H9 (cell line): ENCODE measurements at regions not wholly inside any gene's neighbourhood (a gene's known extent, or its start where the extent isn't known, plus 50 kb on each side); places are given as distances from the start of the nearest gene placed in this dataset.

Experiments used
- DNase-seq: peaks from one replicate; pipeline ENCODE4 v3.0.0-alpha.2; 2017
- H2AFZ ChIP-seq: one replicate; pipeline ENCODE4 v1.6.1; 2013; ENCODE audit warnings: mild to moderate bottlenecking, low read length, control low read depth, moderate library complexity
- H2AK5ac ChIP-seq: 2 replicates; pipeline ENCODE4 v1.6.1; 2013; ENCODE audit warnings: low read length, control low read depth, mixed read lengths; ENCODE audit not compliant: insufficient read length
- H2BK120ac ChIP-seq: one replicate; pipeline ENCODE4 v1.6.1; 2013; ENCODE audit warnings: low read depth, mild to moderate bottlenecking, low read length, control low read depth, inconsistent platforms; ENCODE audit not compliant: poor library complexity, severe bottlenecking
- H2BK12ac ChIP-seq: 2 replicates; pipeline ENCODE4 v1.6.1; 2013; ENCODE audit warnings: low read length, control low read depth, mixed read lengths, low read depth; ENCODE audit not compliant: insufficient read length
- H2BK15ac ChIP-seq: 2 replicates; pipeline ENCODE4 v1.6.1; 2013; ENCODE audit warnings: low read depth, low read length, control low read depth
- H2BK20ac ChIP-seq: one replicate; pipeline ENCODE4 v1.6.1; 2013; ENCODE audit warnings: low read depth, mild to moderate bottlenecking, low read length, control low read depth, inconsistent platforms; ENCODE audit not compliant: poor library complexity, severe bottlenecking
- H2BK5ac ChIP-seq: 2 replicates; pipeline ENCODE4 v1.6.1; 2013; ENCODE audit warnings: low read length, control low read depth, mixed read lengths; ENCODE audit not compliant: insufficient read length
- H3K14ac ChIP-seq: 2 replicates; pipeline ENCODE4 v1.6.1; 2013; ENCODE audit warnings: low read length, control low read depth; ENCODE audit not compliant: insufficient read depth
- H3K18ac ChIP-seq: 2 replicates; pipeline ENCODE4 v1.6.1; 2013; ENCODE audit warnings: low read depth, mild to moderate bottlenecking, mixed read lengths, low read length, control low read depth; ENCODE audit not compliant: insufficient read length
- H3K23ac ChIP-seq: 2 replicates; pipeline ENCODE4 v1.6.1; 2013; ENCODE audit warnings: low read length, control low read depth, mixed read lengths, low read depth; ENCODE audit not compliant: insufficient read length
- H3K23me2 ChIP-seq: 2 replicates; pipeline ENCODE4 v1.6.1; 2013; ENCODE audit warnings: low read depth, mild to moderate bottlenecking, mixed read lengths, low read length, control low read depth; ENCODE audit not compliant: insufficient read length, poor library complexity, severe bottlenecking
- H3K27ac ChIP-seq: 2 replicates; pipeline ENCODE4 v1.5.1; 2013; ENCODE audit warnings: low read length, control low read depth, mixed read lengths, low read depth; ENCODE audit not compliant: insufficient read length
- H3K27me3 ChIP-seq: 2 replicates; pipeline ENCODE4 v1.6.1; 2013; ENCODE audit warnings: low read length, control low read depth, inconsistent platforms; ENCODE audit not compliant: insufficient read depth
- H3K4ac ChIP-seq: 2 replicates; pipeline ENCODE4 v1.6.1; 2013; ENCODE audit warnings: low read depth, mild to moderate bottlenecking, control low read depth, inconsistent platforms, low read length, moderate library complexity
- H3K4me1 ChIP-seq: 2 replicates; pipeline ENCODE4 v1.6.1; 2013; ENCODE audit warnings: low read length, control low read depth, inconsistent platforms; ENCODE audit not compliant: insufficient read depth
- H3K4me2 ChIP-seq: 2 replicates; pipeline ENCODE4 v1.6.1; 2013; ENCODE audit warnings: low read length, control low read depth, mixed read lengths; ENCODE audit not compliant: insufficient read length, insufficient read depth
- H3K56ac ChIP-seq: 2 replicates; pipeline ENCODE4 v1.6.1; 2013; ENCODE audit warnings: low read depth, mild to moderate bottlenecking, mixed read lengths, low read length, control low read depth; ENCODE audit not compliant: insufficient read length
- H3K79me1 ChIP-seq: 2 replicates; pipeline ENCODE4 v1.6.1; 2013; ENCODE audit warnings: low read depth, mild to moderate bottlenecking, moderate library complexity, low read length, control low read depth, inconsistent platforms; ENCODE audit not compliant: insufficient read depth, poor library complexity, severe bottlenecking
- H3K79me2 ChIP-seq: 2 replicates; pipeline ENCODE4 v1.6.1; 2013; ENCODE audit warnings: low read length, control low read depth, inconsistent platforms; ENCODE audit not compliant: insufficient read depth
- H3K9ac ChIP-seq: 2 replicates; pipeline ENCODE4 v1.6.1; 2013; ENCODE audit warnings: low read length, control low read depth, mixed read lengths; ENCODE audit not compliant: insufficient read length; ENCODE audit errors: extremely low read depth
- H3K9me3 ChIP-seq: one replicate; pipeline ENCODE4 v1.6.1; 2013; ENCODE audit warnings: low read depth, low read length, inconsistent platforms; ENCODE audit not compliant: control insufficient read depth
- H3T11ph ChIP-seq: one replicate; pipeline ENCODE4 v1.6.1; 2013; ENCODE audit warnings: mild to moderate bottlenecking, low read length, control low read depth, inconsistent platforms
- H4K20me1 ChIP-seq: one replicate; pipeline ENCODE4 v1.6.1; 2013; ENCODE audit not compliant: control insufficient read depth, insufficient read length, insufficient read depth
- H4K5ac ChIP-seq: 2 replicates; pipeline ENCODE4 v1.6.1; 2013; ENCODE audit warnings: low read depth, mild to moderate bottlenecking, mixed read lengths, low read length, control low read depth; ENCODE audit not compliant: insufficient read length
- H4K8ac ChIP-seq: replicated peaks from 2 replicates; pipeline ENCODE4 v1.6.1; 2013; ENCODE audit warnings: low read length, control low read depth, mixed read lengths, low read depth; ENCODE audit not compliant: insufficient read length
- H4K91ac ChIP-seq: 2 replicates; pipeline ENCODE4 v1.6.1; 2013; ENCODE audit warnings: low read depth, mild to moderate bottlenecking, moderate library complexity, mixed read lengths, low read length, control low read depth; ENCODE audit not compliant: insufficient read length
- H3K27ac Mint-ChIP-seq, 3 experiments: 2 replicates in 2 of 3; 3 replicates in 1 of 3; pipeline ENCODE4 v1.8.0; 2020 to 2021; ENCODE audit warnings: mixed read lengths in 3 of 3, mild to moderate bottlenecking in 1 of 3, moderate library complexity in 1 of 3
- H3K27me3 Mint-ChIP-seq: 2 replicates; pipeline ENCODE4 v1.8.0; 2021; ENCODE audit warnings: low read depth, mild to moderate bottlenecking, moderate library complexity, mixed read lengths
- H3K36me3 Mint-ChIP-seq, 3 experiments: 2 replicates in 2 of 3; 3 replicates in 1 of 3; pipeline ENCODE4 v1.8.0; 2020 to 2021; ENCODE audit warnings: low read depth in 3 of 3, mixed read lengths in 3 of 3; ENCODE audit not compliant: insufficient read depth in 1 of 3
- H3K4me1 Mint-ChIP-seq, 2 experiments: 2 replicates each; pipeline ENCODE4 v1.8.0; 2020; ENCODE audit warnings: mixed read lengths in 2 of 2
- H3K4me3 Mint-ChIP-seq, 2 experiments: 2 replicates in 1 of 2; 3 replicates in 1 of 2; pipeline ENCODE4 v1.8.0; 2020 to 2021; ENCODE audit warnings: mild to moderate bottlenecking in 2 of 2, mixed read lengths in 2 of 2, moderate library complexity in 1 of 2
- H3K9me3 Mint-ChIP-seq, 2 experiments: 2 replicates in 1 of 2; 3 replicates in 1 of 2; pipeline ENCODE4 v1.8.0; 2020; ENCODE audit warnings: mild to moderate bottlenecking in 2 of 2, mixed read lengths in 2 of 2, moderate library complexity in 1 of 2
- CTCF ChIP-seq: fragments of 200-600 bp; sonication (generic); conservative IDR thresholded peaks from 3 replicates; pipeline ENCODE4 v1.8.0; 2021; ENCODE audit warnings: antibody characterized with exemption, mild to moderate bottlenecking
- WGBS: extraction: QIAGEN DNeasy Blood & Tissue Kit; methylation state at CpG from one replicate; pipeline ENCODE4 v1.1.7; 2013; ENCODE audit warnings: missing lambda C conversion rate, low lambda C conversion rate, mixed read lengths; ENCODE audit not compliant: insufficient read length; ENCODE audit errors: extremely low coverage; 5-methylcytosine and 5-hydroxymethylcytosine counted together

- H3K79me1 ChIP-seq = no peaks in the 10 kb centered on the region
- H3K27me3 ChIP-seq = no peaks in the 10 kb centered on the region
- H3K4me1 ChIP-seq = peaks cover 2% of the 10 kb centered on the region; the same call in 1 of the 2 replicates
- H3K79me2 ChIP-seq = no peaks in the 10 kb centered on the region
- DNase-seq = no peak
- H3K4me3 Mint-ChIP-seq = no peak overlapping the region
- peaks cover 3% of the 10 kb centered on the region; the same call in 1 of the 2 replicates for H3K27me3 Mint-ChIP-seq
- H3K23me2 ChIP-seq = no peaks in the 10 kb centered on the region
- no peak overlapping the region for H3K27ac Mint-ChIP-seq
- no peak overlapping the region for H3T11ph ChIP-seq
- H3K18ac ChIP-seq = no peak overlapping the region
- no peak overlapping the region for H2BK15ac ChIP-seq
- no peak overlapping the region for H3K27ac ChIP-seq
- H3K9me3 ChIP-seq = no peaks in the 10 kb centered on the region
- no peak overlapping the region for H3K56ac ChIP-seq
- H3K9me3 Mint-ChIP-seq = peaks cover 4 to 5% of the 10 kb centered on the region in 2 experiments; a peak in 3 of 5 replicates
- H4K91ac ChIP-seq = no peak overlapping the region
- H3K4me1 Mint-ChIP-seq = peaks cover 11 to 13% of the 10 kb centered on the region in 2 experiments
- H2BK120ac ChIP-seq = no peak overlapping the region
- no peak overlapping the region for H3K23ac ChIP-seq
- no CpG with 5 or more reads among the region's 3 CpGs for WGBS
- H2AK5ac ChIP-seq = no peak overlapping the region
- H3K14ac ChIP-seq = no peak overlapping the region
- no peak overlapping the region for H3K4ac ChIP-seq
- H3K4me2 ChIP-seq = no peak overlapping the region
- no peak overlapping the region for H4K5ac ChIP-seq
- no peak for TF ChIP-seq CTCF
- no peak overlapping the region for H4K8ac ChIP-seq
- peaks cover 0 to 2% (median 0%) of the 10 kb centered on the region in 3 experiments; a peak in 1 of 7 replicates for H3K36me3 Mint-ChIP-seq
- H2BK20ac ChIP-seq = no peak overlapping the region
- no peak overlapping the region for H2BK12ac ChIP-seq
- no peak overlapping the region for H3K9ac ChIP-seq
- no peak overlapping the region for H2BK5ac ChIP-seq
- H2AFZ ChIP-seq = no peak overlapping the region
- H4K20me1 ChIP-seq = no peaks in the 10 kb centered on the region
Observed at GRCh38 chr19:32053376-32053775, 292.0 kb upstream of the ZNF507 start.
